Neural cell (in vitro differentiated cells): ENCODE measurements at regions not wholly inside any gene's neighbourhood (a gene's known extent, or its start where the extent isn't known, plus 50 kb on each side); places are given as distances from the start of the nearest gene placed in this dataset.

Experiments
- EP300 ChIP-seq: fragments of 450-650 bp; conservative IDR thresholded peaks from 2 replicates; pipeline ENCODE4 v1.6.1; 2014; ENCODE audit warnings: antibody characterized with exemption, mild to moderate bottlenecking, moderate library complexity; ENCODE audit not compliant: poor library complexity, severe bottlenecking
- EZH2 ChIP-seq: fragments of 200-600, 300-800 bp; shearing (Covaris generic), sonication (generic); IDR thresholded peaks from 2 replicates; pipeline ENCODE4 v1.6.1; 2014; ENCODE audit warnings: antibody characterized with exemption, low read length, borderline replicate concordance, mild to moderate bottlenecking; ENCODE audit not compliant: insufficient read depth, poor library complexity, severe bottlenecking
- MXI1 ChIP-seq: fragments of 450-650 bp; conservative IDR thresholded peaks from 2 replicates; pipeline ENCODE4 v1.6.1; 2014; ENCODE audit warnings: antibody characterized with exemption, mild to moderate bottlenecking; ENCODE audit not compliant: poor library complexity, severe bottlenecking
- POLR2AphosphoS5 ChIP-seq: IDR thresholded peaks from 2 replicates; pipeline ENCODE4 v1.6.1; 2012
- REST ChIP-seq: IDR thresholded peaks from 2 replicates; pipeline ENCODE4 v1.6.1; 2012; ENCODE audit warnings: borderline replicate concordance
- SMC3 ChIP-seq: fragments of 450-650 bp; conservative IDR thresholded peaks from 2 replicates; pipeline ENCODE4 v1.6.1; 2014; ENCODE audit warnings: antibody characterized with exemption, mild to moderate bottlenecking, moderate library complexity; ENCODE audit not compliant: poor library complexity
- TAF1 ChIP-seq: IDR thresholded peaks from 2 replicates; pipeline ENCODE4 v1.6.1; 2012; ENCODE audit warnings: low read depth
- TF ChIP-seq, protein P1 (sequence below): fragments of 450-650 bp; IDR thresholded peaks from 2 replicates; pipeline ENCODE4 v1.5.1; 2014; ENCODE audit warnings: antibody characterized with exemption, mild to moderate bottlenecking, moderate library complexity; ENCODE audit not compliant: poor library complexity, severe bottlenecking

GRCh38 chr15:96972201-96972600 is 641.7 kb downstream of the NR2F2 start:
- TF ChIP-seq EP300 (no peak), SMC3 (no peak), MXI1 (no peak), REST (no peak), EZH2 (no peak), POLR2AphosphoS5 (no peak), TAF1 (no peak)
- TF ChIP-seq, protein P1, sequence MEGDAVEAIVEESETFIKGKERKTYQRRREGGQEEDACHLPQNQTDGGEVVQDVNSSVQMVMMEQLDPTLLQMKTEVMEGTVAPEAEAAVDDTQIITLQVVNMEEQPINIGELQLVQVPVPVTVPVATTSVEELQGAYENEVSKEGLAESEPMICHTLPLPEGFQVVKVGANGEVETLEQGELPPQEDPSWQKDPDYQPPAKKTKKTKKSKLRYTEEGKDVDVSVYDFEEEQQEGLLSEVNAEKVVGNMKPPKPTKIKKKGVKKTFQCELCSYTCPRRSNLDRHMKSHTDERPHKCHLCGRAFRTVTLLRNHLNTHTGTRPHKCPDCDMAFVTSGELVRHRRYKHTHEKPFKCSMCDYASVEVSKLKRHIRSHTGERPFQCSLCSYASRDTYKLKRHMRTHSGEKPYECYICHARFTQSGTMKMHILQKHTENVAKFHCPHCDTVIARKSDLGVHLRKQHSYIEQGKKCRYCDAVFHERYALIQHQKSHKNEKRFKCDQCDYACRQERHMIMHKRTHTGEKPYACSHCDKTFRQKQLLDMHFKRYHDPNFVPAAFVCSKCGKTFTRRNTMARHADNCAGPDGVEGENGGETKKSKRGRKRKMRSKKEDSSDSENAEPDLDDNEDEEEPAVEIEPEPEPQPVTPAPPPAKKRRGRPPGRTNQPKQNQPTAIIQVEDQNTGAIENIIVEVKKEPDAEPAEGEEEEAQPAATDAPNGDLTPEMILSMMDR: no peak
